ENCODE measurements at regions not wholly inside any gene's neighbourhood (a gene's known extent, or its start where the extent isn't known, plus 50 kb on each side); places are given as distances from the start of the nearest gene placed in this dataset.

- DNase-seq (ENCODE audit: low read depth), result no peak
Observed at GRCh38 chr21:16642353-16642752, 870.5 kb upstream of the CXADR start.

GRCh38 chr21:16644685-16645084, 868.2 kb upstream of the CXADR start:
- DNase-seq (ENCODE audit: low read depth), result no peak

GRCh38 chr21:16650714-16651366, 862.0 kb upstream of the CXADR start:
- DNase-seq (ENCODE audit: low read depth), result no peak

- no peak for DNase-seq (ENCODE audit: low read depth)
Observed at GRCh38 chr21:16651956-16652355, 860.9 kb upstream of the CXADR start.

GRCh38 chr21:16663436-16663835, 849.4 kb upstream of the CXADR start:
- no peak for DNase-seq (ENCODE audit: low read depth)

- no peak for DNase-seq (ENCODE audit: low read depth)
Observed at GRCh38 chr21:16667395-16667794, 845.4 kb upstream of the CXADR start.

GRCh38 chr21:16674949-16675348, 837.9 kb upstream of the CXADR start:
- DNase-seq (ENCODE audit: low read depth), result no peak

- no peak for DNase-seq (ENCODE audit: low read depth)
Observed at GRCh38 chr21:16676391-16676790, 836.5 kb upstream of the CXADR start.

GRCh38 chr21:16678429-16679160, 834.2 kb upstream of the CXADR start:
- no peak for DNase-seq (ENCODE audit: low read depth)

GRCh38 chr21:16695074-16695473, 817.8 kb upstream of the CXADR start:
- no peak for DNase-seq (ENCODE audit: low read depth)

- no peak for DNase-seq (ENCODE audit: low read depth)
Observed at GRCh38 chr21:16707274-16707673, 805.6 kb upstream of the CXADR start.

GRCh38 chr21:16708101-16708835, 804.6 kb upstream of the CXADR start:
- no peak for DNase-seq (ENCODE audit: low read depth)

- no peak for DNase-seq (ENCODE audit: low read depth)
Observed at GRCh38 chr21:16709866-16710550, 802.8 kb upstream of the CXADR start.

GRCh38 chr21:16711757-16712156, 801.1 kb upstream of the CXADR start:
- no peak for DNase-seq (ENCODE audit: low read depth)

GRCh38 chr21:16713331-16714117, 799.3 kb upstream of the CXADR start:
- DNase-seq (ENCODE audit: low read depth), result no peak

- no peak for DNase-seq (ENCODE audit: low read depth)
Observed at GRCh38 chr21:16740511-16740910, 772.3 kb upstream of the CXADR start.

- DNase-seq (ENCODE audit: low read depth), result no peak
Observed at GRCh38 chr21:16741141-16741665, 771.6 kb upstream of the CXADR start.

- DNase-seq (ENCODE audit: low read depth), result no peak
Observed at GRCh38 chr21:16742131-16742641, 770.7 kb upstream of the CXADR start.

GRCh38 chr21:16742741-16743140, 770.1 kb upstream of the CXADR start:
- no peak for DNase-seq (ENCODE audit: low read depth)

GRCh38 chr21:16743317-16743716, 769.5 kb upstream of the CXADR start:
- no peak for DNase-seq (ENCODE audit: low read depth)

GRCh38 chr21:16750926-16751325, 761.9 kb upstream of the CXADR start:
- DNase-seq (ENCODE audit: low read depth), result no peak

All from CMK (cell line).